ENCODE measurements at regions not wholly inside any gene's neighbourhood (a gene's known extent, or its start where the extent isn't known, plus 50 kb on each side); places are given as distances from the start of the nearest gene placed in this dataset.

DNA sequence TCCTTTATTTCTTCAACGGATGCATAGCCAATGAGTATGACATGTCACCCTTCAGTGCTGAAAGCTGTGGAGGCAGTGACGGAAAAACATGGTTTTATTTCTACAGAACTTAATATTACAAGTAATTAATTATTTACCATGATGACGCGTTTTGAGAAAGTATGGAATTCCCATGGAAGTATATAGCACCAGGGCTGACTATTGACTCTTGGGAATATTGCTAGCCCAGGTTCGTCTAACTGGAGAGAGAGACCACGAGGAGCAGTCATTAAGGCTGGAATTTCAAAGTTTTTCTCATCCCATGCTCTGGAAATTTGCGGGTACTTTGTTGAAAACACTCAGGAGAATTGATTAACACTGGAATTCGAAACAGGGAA lies 155.2 kb upstream of the PRSS16 start:
- Histone ChIP-seq H3K27ac (ENCODE audit: low read depth in 2 of 2, low read length in 2 of 2) (no peak overlapping the region), H3K36me3 (ENCODE audit: control insufficient read depth in 2 of 3, insufficient read depth in 3 of 3, low read length in 3 of 3) (no peaks in the 10 kb centered on the region), H3K27me3 (ENCODE audit: control insufficient read depth, insufficient read depth, low read length) (peaks cover 37% of the 10 kb centered on the region), H3K9ac (ENCODE audit: low read length in 3 of 3) (no peak overlapping the region), H3K4me1 (ENCODE audit: control insufficient read depth in 2 of 3, insufficient read depth in 2 of 3, low read depth in 1 of 3, low read length in 3 of 3) (peaks cover 0 to 2% (median 0%) of the 10 kb centered on the region in 3 donors), H3K9me3 (ENCODE audit: control insufficient read depth in 2 of 3, insufficient read depth in 1 of 3, low read length in 3 of 3) (no peaks in the 10 kb centered on the region), H3K4me3 (ENCODE audit: low read length in 3 of 3) (no peak overlapping the region)
- DNase-seq: peak in 1 of 5 donors; percentile 10
- intact Hi-C loops (cut with DNase I): no loop called here
- no peak for FAIRE-seq
- no peak for TF ChIP-seq CTCF (IDR thresholded peaks at IDR 0.05; ENCODE audit: borderline replicate concordance, extremely low read depth, insufficient read depth)

- Histone ChIP-seq H3K27ac (ENCODE audit: low read depth in 2 of 2, low read length in 2 of 2) (no peak overlapping the region), H3K27me3 (ENCODE audit: control insufficient read depth, insufficient read depth, low read length) (peaks cover 36% of the 10 kb centered on the region), H3K4me3 (ENCODE audit: low read length in 3 of 3) (no peak overlapping the region), H3K4me1 (ENCODE audit: control insufficient read depth in 2 of 3, insufficient read depth in 2 of 3, low read depth in 1 of 3, low read length in 3 of 3) (peaks cover 0 to 2% (median 0%) of the 10 kb centered on the region in 3 donors), H3K36me3 (ENCODE audit: control insufficient read depth in 2 of 3, insufficient read depth in 3 of 3, low read length in 3 of 3) (no peaks in the 10 kb centered on the region), H3K9ac (ENCODE audit: low read length in 3 of 3) (no peak overlapping the region), H3K9me3 (ENCODE audit: control insufficient read depth in 2 of 3, insufficient read depth in 1 of 3, low read length in 3 of 3) (no peaks in the 10 kb centered on the region)
- intact Hi-C loops (cut with DNase I): no loop called here
- TF ChIP-seq CTCF (IDR thresholded peaks at IDR 0.05; ENCODE audit: borderline replicate concordance, extremely low read depth, insufficient read depth): no peak
- DNase-seq: no peak
- no peak for FAIRE-seq
These were observed 151.6 kb upstream of the PRSS16 start for GRCh38 chr6:27095914-27096313.

GRCh38 chr6:27096834-27097511 lies 150.5 kb upstream of the PRSS16 start:
- Histone ChIP-seq H3K27ac (ENCODE audit: low read depth in 2 of 2, low read length in 2 of 2) (no peak overlapping the region), H3K9ac (ENCODE audit: low read length in 3 of 3) (peak overlapping the region in 1 of 3 donors; percentile 2), H3K36me3 (ENCODE audit: control insufficient read depth in 2 of 3, insufficient read depth in 3 of 3, low read length in 3 of 3) (no peaks in the 10 kb centered on the region), H3K9me3 (ENCODE audit: control insufficient read depth in 2 of 3, insufficient read depth in 1 of 3, low read length in 3 of 3) (no peaks in the 10 kb centered on the region), H3K4me3 (ENCODE audit: low read length in 3 of 3) (peak overlapping the region; percentile 28 to 50 (median 42)), H3K4me1 (ENCODE audit: control insufficient read depth in 2 of 3, insufficient read depth in 2 of 3, low read depth in 1 of 3, low read length in 3 of 3) (peaks cover 0 to under 1% (median 0%) of the 10 kb centered on the region in 3 donors), H3K27me3 (ENCODE audit: control insufficient read depth, insufficient read depth, low read length) (peaks cover 30% of the 10 kb centered on the region)
- TF ChIP-seq CTCF (IDR thresholded peaks at IDR 0.05; ENCODE audit: borderline replicate concordance, extremely low read depth, insufficient read depth): no peak
- intact Hi-C loops (cut with DNase I): no loop called here
- DNase-seq: peak; percentile 24 to 61 (median 43)
- no peak for FAIRE-seq

DNA sequence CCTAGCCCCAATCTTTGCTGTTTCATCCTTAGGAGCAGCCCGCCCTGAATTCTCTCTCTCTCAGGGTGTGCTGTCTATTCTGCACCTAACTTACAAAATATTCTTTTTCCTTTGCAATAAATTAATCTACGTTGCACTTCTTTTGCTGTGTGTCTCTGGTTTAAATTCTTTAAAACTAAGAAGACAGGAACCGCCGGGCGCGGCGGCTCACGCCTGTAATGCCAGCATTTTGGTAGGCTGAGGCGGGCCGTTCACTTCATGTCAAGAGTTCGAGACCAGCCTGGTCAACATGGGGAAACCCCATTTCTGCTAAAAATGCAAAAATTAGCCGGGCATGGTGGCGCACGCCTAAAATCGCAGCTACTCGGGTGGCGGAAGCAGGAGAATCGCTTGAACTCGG lies 148.5 kb upstream of the PRSS16 start:
- Histone ChIP-seq H3K4me3 (ENCODE audit: low read length in 3 of 3) (no peak overlapping the region), H3K9ac (ENCODE audit: low read length in 3 of 3) (no peak overlapping the region), H3K4me1 (ENCODE audit: control insufficient read depth in 2 of 3, insufficient read depth in 2 of 3, low read depth in 1 of 3, low read length in 3 of 3) (no peaks in the 10 kb centered on the region), H3K9me3 (ENCODE audit: control insufficient read depth in 2 of 3, insufficient read depth in 1 of 3, low read length in 3 of 3) (no peaks in the 10 kb centered on the region), H3K27me3 (ENCODE audit: control insufficient read depth, insufficient read depth, low read length) (peaks cover 22% of the 10 kb centered on the region), H3K36me3 (ENCODE audit: control insufficient read depth in 2 of 3, insufficient read depth in 3 of 3, low read length in 3 of 3) (no peaks in the 10 kb centered on the region), H3K27ac (ENCODE audit: low read depth in 2 of 2, low read length in 2 of 2) (no peak overlapping the region)
- no peak for FAIRE-seq
- intact Hi-C loops (cut with DNase I): no loop called here
- no peak for DNase-seq
- no peak for TF ChIP-seq CTCF (IDR thresholded peaks at IDR 0.05; ENCODE audit: borderline replicate concordance, extremely low read depth, insufficient read depth)
